ENCODE measurements at regions not wholly inside any gene's neighbourhood (a gene's known extent, or its start where the extent isn't known, plus 50 kb on each side); places are given as distances from the start of the nearest gene placed in this dataset.

GRCh38 chr10:33993917-33994316 is 659.5 kb upstream of the NRP1 start:
- no peak overlapping the region for H3K9ac ChIP-seq (ENCODE audit: low read length)
- no peaks in the 10 kb centered on the region for H3K9me3 ChIP-seq (ENCODE audit: control insufficient read depth, low read length)
- no peak overlapping the region for H2AK5ac ChIP-seq (ENCODE audit: low read length, severe bottlenecking)
- no peak overlapping the region for H2BK5ac ChIP-seq (ENCODE audit: low read depth, low read length, poor library complexity, severe bottlenecking)
- no peak overlapping the region for H2AFZ ChIP-seq (ENCODE audit: low read depth, low read length)
- H3K4me1 ChIP-seq (ENCODE audit: control insufficient read depth, insufficient read depth, low read depth, low read length), result no peaks in the 10 kb centered on the region
- H3K79me1 ChIP-seq (replicated peaks; ENCODE audit: low read length, poor library complexity, severe bottlenecking), result no peaks in the 10 kb centered on the region
- no peak overlapping the region for H2BK12ac ChIP-seq (ENCODE audit: low read length in 2 of 2)
- 83% methylated on average over 4 of the region's 5 CpGs for WGBS
- no peak for DNase-seq
- no peak overlapping the region for H3K4me3 ChIP-seq (ENCODE audit: insufficient read depth in 1 of 2, low read depth in 1 of 2, low read length in 2 of 2)
- H3K27ac ChIP-seq (ENCODE audit: low read length, poor library complexity, severe bottlenecking), result no peak overlapping the region
- H2BK120ac ChIP-seq (ENCODE audit: low read depth, low read length), result no peak overlapping the region
- no peak overlapping the region for H3K14ac ChIP-seq (ENCODE audit: low read length in 2 of 2)
- no peak overlapping the region for H3K4me2 ChIP-seq (ENCODE audit: low read length, poor library complexity, severe bottlenecking)
- H4K8ac ChIP-seq (ENCODE audit: low read length), result no peak overlapping the region
- H3K36me3 ChIP-seq (ENCODE audit: control insufficient read depth in 1 of 2, insufficient read depth in 2 of 2, low read depth in 1 of 2, low read length in 2 of 2), result no peaks in the 10 kb centered on the region
- H3K27me3 ChIP-seq (ENCODE audit: control insufficient read depth in 1 of 2, insufficient read depth in 1 of 2, low read length in 2 of 2), result no peaks in the 10 kb centered on the region
- H3K18ac ChIP-seq (ENCODE audit: low read depth in 1 of 2, low read length in 2 of 2), result no peak overlapping the region
- H3K4ac ChIP-seq (ENCODE audit: low read depth in 1 of 2, low read length in 2 of 2), result no peak overlapping the region
- no peak overlapping the region for H2BK15ac ChIP-seq (ENCODE audit: low read depth, poor library complexity, severe bottlenecking)
- H4K91ac ChIP-seq (ENCODE audit: low read length), result no peak overlapping the region
- H3K23ac ChIP-seq (ENCODE audit: low read length in 2 of 2), result no peak overlapping the region

- Histone ChIP-seq H4K91ac (ENCODE audit: low read length) (no peak overlapping the region), H2BK5ac (ENCODE audit: low read depth, low read length, poor library complexity, severe bottlenecking) (no peak overlapping the region), H3K4me2 (ENCODE audit: low read length, poor library complexity, severe bottlenecking) (no peak overlapping the region), H4K8ac (ENCODE audit: low read length) (no peak overlapping the region), H2AK5ac (ENCODE audit: low read length, severe bottlenecking) (no peak overlapping the region), H3K4me3 (ENCODE audit: insufficient read depth in 1 of 2, low read depth in 1 of 2, low read length in 2 of 2) (no peak overlapping the region), H3K18ac (ENCODE audit: low read depth in 1 of 2, low read length in 2 of 2) (no peak overlapping the region), H3K4ac (ENCODE audit: low read depth in 1 of 2, low read length in 2 of 2) (no peak overlapping the region), H3K79me1 (replicated peaks; ENCODE audit: low read length, poor library complexity, severe bottlenecking) (no peaks in the 10 kb centered on the region), H2BK15ac (ENCODE audit: low read depth, poor library complexity, severe bottlenecking) (no peak overlapping the region), H3K4me1 (ENCODE audit: control insufficient read depth, insufficient read depth, low read depth, low read length) (no peaks in the 10 kb centered on the region), H3K9ac (ENCODE audit: low read length) (no peak overlapping the region), H3K14ac (ENCODE audit: low read length in 2 of 2) (no peak overlapping the region), H3K27ac (ENCODE audit: low read length, poor library complexity, severe bottlenecking) (no peak overlapping the region), H3K36me3 (ENCODE audit: control insufficient read depth in 1 of 2, insufficient read depth in 2 of 2, low read depth in 1 of 2, low read length in 2 of 2) (no peaks in the 10 kb centered on the region), H3K23ac (ENCODE audit: low read length in 2 of 2) (no peak overlapping the region), H3K9me3 (ENCODE audit: control insufficient read depth, low read length) (no peaks in the 10 kb centered on the region), H2BK12ac (ENCODE audit: low read length in 2 of 2) (no peak overlapping the region), H3K27me3 (ENCODE audit: control insufficient read depth in 1 of 2, insufficient read depth in 1 of 2, low read length in 2 of 2) (no peaks in the 10 kb centered on the region), H2BK120ac (ENCODE audit: low read depth, low read length) (no peak overlapping the region), H2AFZ (ENCODE audit: low read depth, low read length) (no peak overlapping the region)
- WGBS, result 83% methylated on average over 2 of the region's 3 CpGs
- no peak for DNase-seq
Measured at GRCh38 chr10:33991924-33992323, 657.5 kb upstream of the NRP1 start.

GRCh38 chr10:33986515-33986914 is 652.0 kb upstream of the NRP1 start:
- Histone ChIP-seq H4K8ac (ENCODE audit: low read length) (no peak overlapping the region), H3K9ac (ENCODE audit: low read length) (no peak overlapping the region), H2AFZ (ENCODE audit: low read depth, low read length) (no peak overlapping the region), H2BK5ac (ENCODE audit: low read depth, low read length, poor library complexity, severe bottlenecking) (no peak overlapping the region), H2AK5ac (ENCODE audit: low read length, severe bottlenecking) (no peak overlapping the region), H3K4me3 (ENCODE audit: insufficient read depth in 1 of 2, low read depth in 1 of 2, low read length in 2 of 2) (no peak overlapping the region), H3K9me3 (ENCODE audit: control insufficient read depth, low read length) (no peaks in the 10 kb centered on the region), H4K91ac (ENCODE audit: low read length) (no peak overlapping the region), H3K14ac (ENCODE audit: low read length in 2 of 2) (no peak overlapping the region), H3K27ac (ENCODE audit: low read length, poor library complexity, severe bottlenecking) (no peak overlapping the region), H3K36me3 (ENCODE audit: control insufficient read depth in 1 of 2, insufficient read depth in 2 of 2, low read depth in 1 of 2, low read length in 2 of 2) (no peaks in the 10 kb centered on the region), H3K4me2 (ENCODE audit: low read length, poor library complexity, severe bottlenecking) (no peak overlapping the region), H3K4me1 (ENCODE audit: control insufficient read depth, insufficient read depth, low read depth, low read length) (no peaks in the 10 kb centered on the region), H2BK12ac (ENCODE audit: low read length in 2 of 2) (no peak overlapping the region), H3K23ac (ENCODE audit: low read length in 2 of 2) (no peak overlapping the region), H2BK15ac (ENCODE audit: low read depth, poor library complexity, severe bottlenecking) (no peak overlapping the region), H3K27me3 (ENCODE audit: control insufficient read depth in 1 of 2, insufficient read depth in 1 of 2, low read length in 2 of 2) (no peaks in the 10 kb centered on the region), H2BK120ac (ENCODE audit: low read depth, low read length) (no peak overlapping the region), H3K4ac (ENCODE audit: low read depth in 1 of 2, low read length in 2 of 2) (no peak overlapping the region), H3K79me1 (replicated peaks; ENCODE audit: low read length, poor library complexity, severe bottlenecking) (no peaks in the 10 kb centered on the region), H3K18ac (ENCODE audit: low read depth in 1 of 2, low read length in 2 of 2) (no peak overlapping the region)
- DNase-seq, result no peak
- 99% methylated on average over 4 of the region's 4 CpGs for WGBS

- WGBS, result 100% methylated on average over 1 of the region's 4 CpGs
- H3K27ac ChIP-seq (ENCODE audit: low read length, poor library complexity, severe bottlenecking), result no peak overlapping the region
Measured at GRCh38 chr10:33986016-33986415, 651.5 kb upstream of the NRP1 start.

More at GRCh38 chr10:33986016-33986415, 651.5 kb upstream of the NRP1 start:
- no peak overlapping the region for H3K4me3 ChIP-seq (ENCODE audit: insufficient read depth in 1 of 2, low read depth in 1 of 2, low read length in 2 of 2)
- no peak overlapping the region for H2BK5ac ChIP-seq (ENCODE audit: low read depth, low read length, poor library complexity, severe bottlenecking)
- no peak overlapping the region for H2AK5ac ChIP-seq (ENCODE audit: low read length, severe bottlenecking)
- no peak overlapping the region for H3K9ac ChIP-seq (ENCODE audit: low read length)
- no peaks in the 10 kb centered on the region for H3K9me3 ChIP-seq (ENCODE audit: control insufficient read depth, low read length)
- H3K18ac ChIP-seq (ENCODE audit: low read depth in 1 of 2, low read length in 2 of 2), result no peak overlapping the region
- H3K36me3 ChIP-seq (ENCODE audit: control insufficient read depth in 1 of 2, insufficient read depth in 2 of 2, low read depth in 1 of 2, low read length in 2 of 2), result no peaks in the 10 kb centered on the region
- no peak overlapping the region for H4K8ac ChIP-seq (ENCODE audit: low read length)
- no peak overlapping the region for H2BK15ac ChIP-seq (ENCODE audit: low read depth, poor library complexity, severe bottlenecking)
- H4K91ac ChIP-seq (ENCODE audit: low read length), result no peak overlapping the region
- H2AFZ ChIP-seq (ENCODE audit: low read depth, low read length), result no peak overlapping the region
- no peak for DNase-seq
- no peak overlapping the region for H3K14ac ChIP-seq (ENCODE audit: low read length in 2 of 2)
- H3K27me3 ChIP-seq (ENCODE audit: control insufficient read depth in 1 of 2, insufficient read depth in 1 of 2, low read length in 2 of 2), result no peaks in the 10 kb centered on the region
- no peak overlapping the region for H2BK12ac ChIP-seq (ENCODE audit: low read length in 2 of 2)
- no peak overlapping the region for H2BK120ac ChIP-seq (ENCODE audit: low read depth, low read length)
- H3K79me1 ChIP-seq (replicated peaks; ENCODE audit: low read length, poor library complexity, severe bottlenecking), result no peaks in the 10 kb centered on the region
- no peak overlapping the region for H3K4me2 ChIP-seq (ENCODE audit: low read length, poor library complexity, severe bottlenecking)
- H3K4ac ChIP-seq (ENCODE audit: low read depth in 1 of 2, low read length in 2 of 2), result no peak overlapping the region
- H3K4me1 ChIP-seq (ENCODE audit: control insufficient read depth, insufficient read depth, low read depth, low read length), result no peaks in the 10 kb centered on the region
- H3K23ac ChIP-seq (ENCODE audit: low read length in 2 of 2), result no peak overlapping the region

Measured in mesenchymal stem cell (in vitro differentiated cells and primary cell).